ENCODE measurements at regions not wholly inside any gene's neighbourhood (a gene's known extent, or its start where the extent isn't known, plus 50 kb on each side); places are given as distances from the start of the nearest gene placed in this dataset.
"Not testable (repeated sequence)": the region's sequence is repeated elsewhere in the genome, so short reads cannot be mapped to it uniquely, and the experiment has no call there.

DNA sequence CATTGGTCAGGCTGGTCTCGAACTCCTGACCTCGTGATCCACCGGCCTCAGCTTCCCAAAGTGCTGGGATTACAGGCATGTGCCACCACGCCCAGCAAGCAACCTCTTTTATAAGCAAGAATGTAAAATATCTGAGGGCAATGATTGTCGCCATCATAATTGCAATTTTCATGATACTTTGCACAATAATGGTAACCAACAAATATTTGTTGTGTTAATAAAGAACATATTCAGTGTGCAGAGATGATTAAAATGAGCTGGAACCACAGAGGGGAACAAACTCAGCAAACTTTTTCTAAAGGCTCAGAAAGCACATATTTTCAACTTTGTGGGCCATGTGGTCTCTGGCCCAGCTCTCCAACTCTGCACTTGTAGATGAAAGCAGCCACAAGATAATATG is 115.2 kb upstream of the SIX2 start:
- DNase-seq (ENCODE audit: insufficient read length, low spot score) (no peak), FAIRE-seq (no peak)

DNA sequence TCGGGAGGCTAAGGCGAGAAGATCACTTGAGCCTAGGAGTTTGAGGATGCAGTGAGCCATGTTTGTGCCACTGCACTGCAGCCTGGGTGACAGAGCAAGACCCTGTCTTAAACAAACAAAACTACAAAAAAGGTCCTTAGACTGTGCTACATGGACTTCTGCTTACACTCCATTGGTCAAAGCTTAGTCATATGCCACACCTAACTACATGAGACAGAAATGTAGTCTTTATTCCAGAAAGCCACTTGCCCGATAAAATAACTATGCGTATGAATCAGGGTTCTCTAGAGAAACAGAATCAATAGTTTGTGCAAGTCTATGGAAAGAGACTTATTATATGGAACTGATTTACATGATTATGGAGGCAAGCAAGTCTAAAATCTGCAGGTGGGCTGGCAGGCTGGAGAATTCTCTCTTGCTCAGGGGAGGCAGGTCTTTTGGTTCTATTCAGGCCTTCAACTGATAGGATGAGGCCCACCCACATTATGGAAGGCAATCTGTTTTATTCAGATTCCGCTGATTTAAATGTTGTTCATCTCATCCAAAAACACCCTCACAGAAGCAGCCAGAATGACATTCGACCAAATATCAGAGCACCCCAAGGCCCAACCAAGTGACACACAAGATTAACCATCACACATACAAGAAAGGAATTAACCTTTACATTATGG is 114.4 kb upstream of the SIX2 start:
- DNase-seq (ENCODE audit: insufficient read length, low spot score): no peak
- FAIRE-seq: no peak

DNA sequence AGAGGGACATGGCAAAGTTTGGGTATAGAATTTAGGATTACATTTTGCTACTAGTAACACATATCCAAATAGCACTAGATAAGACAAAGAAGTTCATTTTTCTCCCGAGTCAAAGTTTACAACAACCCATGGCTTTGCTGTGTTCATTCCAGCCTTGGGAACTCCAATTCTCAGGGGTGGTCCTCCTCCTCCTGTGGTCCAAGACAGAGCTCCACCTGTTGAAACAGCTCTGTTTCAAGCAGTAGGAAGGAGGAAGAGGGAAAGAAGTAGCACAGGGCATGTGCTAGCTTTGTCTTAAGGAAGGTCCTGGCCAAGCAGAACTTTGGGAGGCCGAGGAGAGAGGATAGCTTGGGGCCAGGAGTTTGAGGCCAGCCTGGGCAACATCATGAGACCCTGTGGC is 113.8 kb upstream of the SIX2 start:
- DNase-seq (ENCODE audit: insufficient read length, low spot score): no peak
- FAIRE-seq: no peak

DNA sequence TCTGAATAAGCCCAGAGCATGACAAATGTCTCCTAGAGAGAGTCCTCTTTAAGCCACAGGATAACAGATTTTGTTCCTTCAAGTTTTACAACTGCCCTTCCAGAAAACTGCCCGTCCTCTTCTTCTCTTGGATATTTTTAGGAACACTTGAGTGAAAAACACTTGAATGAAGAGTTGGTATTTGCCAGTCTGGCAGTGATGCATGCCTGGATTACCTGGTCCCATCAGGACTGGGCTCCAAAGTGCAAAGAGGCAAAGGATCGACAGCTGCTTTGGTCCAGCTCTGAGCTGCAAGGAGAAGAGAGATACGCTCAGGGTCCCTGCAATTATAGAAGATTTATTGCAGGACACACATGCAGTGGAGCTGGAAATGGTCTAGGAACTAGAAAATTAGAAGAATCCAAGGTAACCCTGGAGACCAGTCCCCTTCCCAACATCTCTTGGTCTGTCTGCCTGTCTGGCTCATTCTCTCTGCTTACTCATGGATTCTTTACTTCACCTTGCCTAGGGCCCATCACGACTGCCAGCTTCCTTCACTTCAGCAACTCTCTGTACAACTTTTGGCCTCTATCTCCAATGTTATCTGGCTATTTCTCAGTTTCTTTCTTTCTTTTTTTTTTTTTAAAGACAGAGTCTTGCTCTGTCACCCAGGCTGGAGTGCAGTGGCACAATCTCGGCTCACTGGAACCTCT is 112.1 kb upstream of the SIX2 start:
- no peak for DNase-seq (ENCODE audit: insufficient read length, low spot score)
- FAIRE-seq: no peak

DNA sequence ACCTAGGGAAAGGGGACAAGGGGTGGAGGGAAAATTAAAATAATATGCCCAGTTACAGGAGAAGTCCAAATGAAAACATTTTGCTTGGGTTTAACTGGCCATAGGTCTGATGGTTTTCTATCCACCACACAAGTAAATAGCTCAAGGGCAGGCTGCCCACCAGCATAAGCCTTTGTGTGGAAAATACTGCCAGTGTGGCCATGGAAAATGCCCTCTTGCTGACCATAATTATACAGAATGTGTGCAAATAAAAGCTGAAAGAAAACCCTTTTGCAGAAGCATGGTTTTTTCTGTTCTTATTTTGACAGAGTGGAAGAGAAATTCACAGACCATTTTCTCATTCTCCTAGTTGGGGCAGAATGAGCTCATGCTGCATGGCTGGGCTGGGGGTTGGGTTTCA is 111.3 kb upstream of the SIX2 start:
- no peak for DNase-seq (ENCODE audit: insufficient read length, low spot score)
- no peak for FAIRE-seq

DNA sequence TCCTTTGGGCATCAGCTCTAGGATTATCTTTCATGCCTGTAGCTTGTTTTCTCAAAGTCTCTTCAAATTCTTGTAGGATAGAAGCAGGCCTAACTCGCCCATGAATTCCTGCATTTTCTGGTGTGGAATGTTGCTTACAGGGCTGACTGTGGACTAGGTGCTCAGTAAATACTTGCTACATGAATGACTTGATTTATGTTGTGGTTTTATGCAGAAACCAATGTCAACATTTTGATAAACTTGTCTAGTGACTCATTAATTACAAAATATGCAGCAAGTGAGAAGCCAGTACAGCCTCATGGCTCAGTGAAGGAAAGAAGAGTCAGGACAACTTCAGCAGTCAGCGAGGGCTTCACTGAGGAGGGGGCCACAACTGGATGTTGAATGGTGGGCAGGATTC is 110.6 kb upstream of the SIX2 start:
- FAIRE-seq: peak; percentile 82
- peak; percentile 69 for DNase-seq (ENCODE audit: insufficient read length, low spot score)

DNA sequence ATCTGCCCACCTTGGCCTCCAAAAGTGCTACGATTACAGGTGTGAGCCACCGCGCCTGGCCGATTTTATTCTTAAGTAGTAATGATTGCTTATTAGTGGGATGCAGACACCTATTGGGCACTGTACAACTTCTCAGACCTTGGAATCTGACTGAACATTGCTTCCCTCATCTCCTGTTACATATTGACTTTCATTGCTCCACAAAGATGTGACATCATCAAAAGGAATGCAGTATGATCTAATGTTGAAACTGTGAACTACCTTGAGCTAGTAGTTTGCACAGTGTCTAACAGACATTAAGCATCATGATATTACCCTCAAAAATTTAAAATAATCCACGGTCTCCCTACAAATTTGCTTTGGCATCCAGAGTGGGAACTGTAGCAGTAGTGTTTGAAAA is 109.8 kb upstream of the SIX2 start:
- FAIRE-seq (no peak), DNase-seq (ENCODE audit: insufficient read length, low spot score) (peak; percentile 37)

DNA sequence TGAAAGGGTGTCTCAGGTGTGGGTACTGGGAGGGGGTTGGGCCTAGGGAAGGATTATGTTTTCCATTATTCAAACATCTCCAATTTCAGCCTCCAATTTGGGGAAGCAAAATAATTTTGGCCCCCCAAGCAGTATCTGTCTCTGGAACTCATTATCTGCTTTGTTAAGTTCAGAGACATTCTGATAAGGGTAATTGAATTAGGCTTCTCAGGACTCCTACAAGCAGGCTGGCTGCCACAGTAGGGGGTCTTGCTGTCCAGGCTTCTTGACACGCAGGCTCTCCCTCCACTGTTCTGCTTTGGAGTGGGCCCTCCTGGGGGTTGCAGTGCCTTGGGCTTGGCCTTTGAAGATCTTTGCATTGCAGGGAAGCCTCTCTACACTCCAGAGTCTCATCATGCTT is 108.1 kb upstream of the SIX2 start:
- FAIRE-seq (no peak), DNase-seq (ENCODE audit: insufficient read length, low spot score) (no peak)

DNA sequence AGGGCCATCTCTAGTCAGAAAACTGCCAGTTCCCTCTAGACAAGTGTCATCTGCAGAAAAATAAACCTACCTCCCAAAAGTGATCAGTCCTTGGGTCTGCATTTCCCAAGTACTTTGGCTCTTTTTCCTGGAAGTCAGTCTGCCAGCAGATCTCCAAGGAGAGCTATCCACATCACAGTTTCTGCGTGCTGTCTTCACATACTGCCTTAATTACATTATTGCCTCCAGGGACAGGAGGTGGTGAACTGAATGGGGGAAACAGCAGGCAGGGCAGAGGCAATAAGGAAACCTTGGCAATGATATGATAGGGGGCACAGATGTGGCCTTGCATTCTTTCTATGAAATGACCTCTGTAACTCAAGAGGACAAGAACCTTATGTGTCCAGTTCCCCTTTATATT is 105.9 kb upstream of the SIX2 start:
- FAIRE-seq: no peak
- DNase-seq (ENCODE audit: insufficient read length, low spot score): no peak

DNA sequence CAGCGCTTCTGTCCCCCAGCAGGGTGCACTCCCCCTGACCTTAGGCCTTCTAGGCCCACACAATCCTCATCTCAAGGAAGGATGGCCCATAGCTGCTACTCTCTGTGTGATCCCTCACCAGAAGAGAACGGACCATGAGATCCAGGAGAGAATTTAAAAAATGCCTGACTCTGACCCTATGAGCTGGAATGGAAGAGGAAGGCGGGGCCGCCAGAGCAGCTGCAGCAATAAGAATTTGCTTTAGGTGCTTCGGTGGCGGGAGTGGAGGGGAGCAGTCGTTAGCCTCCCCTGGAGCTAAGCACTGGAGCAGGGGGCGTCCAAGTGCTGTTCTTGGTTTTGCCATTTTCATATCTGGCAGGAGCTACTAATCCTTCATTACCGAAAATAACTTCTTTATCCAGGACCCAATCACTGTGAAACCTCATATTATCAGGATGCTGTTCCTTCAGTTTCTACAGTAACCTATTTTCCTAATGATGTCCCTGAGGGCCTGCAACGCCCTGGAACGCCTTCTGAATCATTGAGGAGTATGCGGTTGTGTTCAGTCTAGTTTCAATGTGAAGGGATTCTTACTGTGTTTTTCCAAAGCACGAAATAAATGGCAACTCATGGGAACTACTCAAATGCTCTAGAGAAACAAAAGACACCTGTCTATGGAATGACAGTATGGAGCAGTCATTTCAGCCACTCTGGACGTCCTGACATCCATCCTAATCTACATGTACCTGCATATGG is 105.1 kb upstream of the SIX2 start:
- DNase-seq (ENCODE audit: insufficient read length, low spot score): no peak
- FAIRE-seq: no peak

DNA sequence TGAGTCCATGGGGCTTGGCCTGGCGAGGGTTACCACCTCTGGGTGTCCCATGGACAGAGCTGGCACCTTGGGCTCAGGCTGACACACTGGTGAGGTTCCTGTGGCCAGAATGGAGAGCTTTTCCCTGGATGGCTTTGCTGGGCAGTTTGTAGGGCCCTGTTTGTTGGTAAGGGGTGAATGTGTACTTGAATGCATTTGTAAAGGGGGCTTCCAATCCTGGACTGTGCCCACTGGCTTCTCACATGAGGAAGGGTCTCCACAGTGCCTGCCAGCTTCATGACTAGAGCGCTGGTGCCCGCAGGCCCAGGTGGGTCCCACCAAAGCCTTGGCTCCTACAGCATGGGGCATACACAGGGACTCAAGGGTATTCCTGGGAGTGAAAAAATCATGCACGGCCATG is 103.5 kb upstream of the SIX2 start:
- FAIRE-seq (no peak), DNase-seq (ENCODE audit: insufficient read length, low spot score) (no peak)

DNA sequence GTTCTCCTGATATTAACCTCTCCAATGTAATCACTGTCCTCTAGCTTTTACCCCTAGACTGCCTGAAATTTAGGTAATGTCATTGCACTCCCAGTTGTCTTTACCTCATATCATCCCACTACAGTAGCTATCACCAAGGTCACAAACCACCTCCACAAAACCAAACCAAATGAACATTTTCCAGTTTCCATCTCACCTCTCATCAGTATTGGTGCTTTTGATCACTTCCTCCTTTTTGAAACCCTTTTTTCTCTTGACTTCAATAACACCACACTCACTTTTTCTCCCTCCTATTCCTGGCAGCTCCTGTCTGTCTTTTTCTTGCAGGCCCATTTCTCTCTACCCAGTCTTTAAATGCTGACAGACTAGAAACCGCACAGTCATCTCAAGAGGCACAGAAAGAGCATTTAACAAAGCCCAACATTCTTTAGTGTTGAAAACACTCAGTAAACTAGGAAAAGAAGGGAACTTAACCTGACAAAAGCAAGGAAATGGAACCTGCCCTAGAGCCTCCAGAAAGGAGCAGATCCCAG is 95.9 kb upstream of the SIX2 start:
- DNase-seq (ENCODE audit: insufficient read length, low spot score): no peak
- FAIRE-seq: no peak

DNA sequence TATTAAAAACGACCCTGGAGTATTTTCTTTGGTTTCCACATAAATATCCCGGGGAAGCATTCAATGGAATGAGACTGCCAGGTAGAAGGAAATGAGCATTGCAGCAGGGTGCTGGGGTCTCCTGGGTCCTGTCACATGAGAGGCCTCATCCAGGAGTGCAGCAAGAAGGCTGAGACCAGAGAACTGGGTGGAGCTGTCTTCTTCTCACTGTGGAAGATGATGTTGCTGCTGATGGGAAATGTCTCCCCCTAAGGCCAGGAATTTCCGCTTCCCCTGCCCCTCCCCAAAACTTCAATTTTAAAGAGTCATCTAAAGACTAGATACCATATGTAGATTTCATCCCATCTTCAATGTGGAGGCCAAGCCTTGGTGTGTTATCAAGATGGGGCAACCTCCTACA is 95.2 kb upstream of the SIX2 start:
- DNase-seq (ENCODE audit: insufficient read length, low spot score) (no peak), FAIRE-seq (peak; percentile 13)

DNA sequence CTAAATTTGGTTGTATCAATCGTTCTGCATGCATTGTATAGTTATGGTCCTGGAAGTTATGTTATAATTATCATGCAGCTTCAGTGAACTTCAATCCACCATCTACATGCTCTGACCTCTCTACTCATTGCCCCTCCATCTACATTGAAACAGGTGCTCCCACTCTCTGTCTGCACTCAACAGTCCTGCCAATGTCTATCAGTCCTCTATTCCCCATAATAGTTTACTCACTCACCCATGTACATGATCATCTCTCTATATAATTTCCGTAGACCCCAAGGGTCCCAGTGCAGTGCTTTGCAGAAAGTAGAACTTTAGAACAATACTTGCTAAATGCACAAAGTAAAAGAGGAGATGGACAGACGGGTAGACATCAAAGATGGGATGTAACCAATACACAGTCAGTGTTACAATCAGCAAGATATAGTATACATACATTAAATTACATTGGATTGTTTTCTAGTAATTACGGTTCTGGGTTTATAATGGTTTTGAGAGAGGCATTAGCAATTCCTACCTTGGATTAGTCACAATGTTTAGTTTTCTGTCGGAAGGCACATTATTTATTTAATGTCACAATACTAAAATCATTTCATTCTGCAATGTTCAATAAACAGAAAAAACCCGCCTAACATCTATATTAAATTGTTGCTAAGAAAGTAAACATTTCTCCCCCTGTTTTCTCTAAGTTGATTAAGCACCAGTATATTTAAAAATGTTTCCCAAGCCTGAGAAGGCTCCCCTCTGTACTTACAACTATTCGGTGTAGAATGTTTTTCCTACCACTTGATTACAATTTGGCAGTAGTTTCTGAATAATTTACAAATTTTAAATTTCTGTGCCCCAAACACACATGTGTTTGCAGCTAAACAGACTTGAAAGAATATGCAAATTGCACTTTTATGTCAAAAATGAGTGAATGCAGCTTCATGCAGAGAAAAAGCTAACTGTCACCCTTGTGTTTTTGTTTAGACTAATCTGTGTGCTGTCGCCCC is 94.4 kb upstream of the SIX2 start:
- DNase-seq (ENCODE audit: insufficient read length, low spot score) (no peak), FAIRE-seq (no peak)

DNA sequence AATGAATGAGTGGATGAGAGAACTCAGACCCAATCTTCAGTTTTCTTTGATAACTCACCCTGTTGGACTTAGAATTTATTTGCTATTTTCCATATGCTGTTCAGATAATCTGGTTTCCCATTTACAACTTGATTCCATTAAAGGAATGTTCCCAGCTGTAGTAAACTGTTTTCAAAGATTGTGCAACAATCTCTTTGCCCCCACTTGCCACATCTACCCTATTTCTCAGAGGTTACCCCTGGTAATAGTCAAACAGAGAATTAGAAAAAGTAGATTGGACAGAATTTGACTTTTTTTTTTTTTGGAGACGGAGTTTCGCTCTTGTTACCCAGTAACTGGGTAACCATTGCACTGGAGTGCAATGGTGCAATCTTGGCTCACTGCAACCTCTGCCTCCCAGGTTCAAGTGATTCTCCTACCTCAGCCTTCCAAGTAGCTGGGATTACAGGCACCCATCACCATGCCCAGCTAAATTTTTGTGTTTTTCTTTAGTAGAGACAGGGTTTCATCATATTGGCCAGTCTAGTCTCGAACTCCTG is 93.4 kb upstream of the SIX2 start:
- no peak for FAIRE-seq

DNA sequence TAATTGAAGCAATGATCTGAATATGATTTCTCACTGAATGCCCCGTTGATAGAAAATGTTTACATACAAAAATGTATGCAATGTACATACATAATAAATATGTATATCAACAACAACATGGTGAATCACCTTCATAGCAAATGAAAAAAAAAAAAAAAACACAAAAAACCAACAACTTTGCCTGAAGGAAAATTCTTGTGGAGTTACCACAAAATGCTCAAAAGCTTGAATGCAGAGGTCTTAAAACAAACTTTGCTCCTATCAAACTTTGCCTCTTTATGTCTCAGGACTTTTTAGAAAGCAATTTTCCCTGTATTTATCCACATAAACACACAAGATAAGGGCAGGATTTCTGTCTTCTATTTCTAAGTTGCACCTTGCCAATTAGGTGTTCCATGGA is 92.9 kb upstream of the SIX2 start:
- FAIRE-seq: no peak

More for the DNA sequence above, 93.4 kb upstream of the SIX2 start:
- DNase-seq (ENCODE audit: insufficient read length, low spot score): no peak

DNA sequence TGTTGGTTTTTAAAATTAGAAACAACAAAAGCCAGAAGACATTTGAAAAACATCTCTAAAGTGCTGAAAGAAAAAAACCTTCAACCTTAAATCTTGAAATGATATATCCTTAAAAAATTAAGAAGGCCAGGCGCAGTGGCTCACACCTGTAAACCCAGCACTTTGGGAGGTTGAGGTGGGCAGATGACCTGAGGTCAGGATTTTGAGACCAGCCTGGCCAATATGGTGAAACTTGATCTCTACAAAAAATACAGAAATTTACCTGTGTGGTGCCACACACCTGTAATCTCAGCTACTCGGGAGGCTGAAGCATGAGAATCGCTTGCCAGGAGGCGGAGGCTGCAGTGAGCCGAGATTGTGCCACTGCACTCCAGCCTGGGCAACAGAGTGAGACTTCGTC is 87.7 kb upstream of the SIX2 start:
- no peak for DNase-seq (ENCODE audit: insufficient read length, low spot score)
- FAIRE-seq: no peak

More for the DNA sequence above, 92.9 kb upstream of the SIX2 start:
- no peak for DNase-seq (ENCODE audit: insufficient read length, low spot score)

DNA sequence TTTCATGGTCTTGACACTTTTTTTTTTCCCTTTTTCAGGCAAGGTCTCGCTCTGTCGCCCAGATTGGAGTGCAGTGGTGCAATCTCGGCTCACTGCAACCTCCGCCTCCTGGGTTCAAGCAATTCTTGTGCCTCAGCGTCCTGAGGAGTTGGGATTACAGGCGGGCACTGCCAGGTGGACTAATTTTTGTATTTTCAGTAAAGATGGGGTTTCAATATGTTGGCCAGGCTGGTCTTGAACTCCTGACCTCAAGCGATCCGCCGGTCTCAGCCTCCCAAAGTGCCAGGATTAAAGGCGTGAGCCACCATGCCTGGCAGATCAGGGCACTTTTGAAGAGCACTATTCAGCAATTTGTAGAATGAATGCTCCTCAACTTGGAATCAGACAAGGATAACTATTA is 86.8 kb upstream of the SIX2 start:
- DNase-seq (ENCODE audit: insufficient read length, low spot score); FAIRE-seq: not testable (repeated sequence)

DNA sequence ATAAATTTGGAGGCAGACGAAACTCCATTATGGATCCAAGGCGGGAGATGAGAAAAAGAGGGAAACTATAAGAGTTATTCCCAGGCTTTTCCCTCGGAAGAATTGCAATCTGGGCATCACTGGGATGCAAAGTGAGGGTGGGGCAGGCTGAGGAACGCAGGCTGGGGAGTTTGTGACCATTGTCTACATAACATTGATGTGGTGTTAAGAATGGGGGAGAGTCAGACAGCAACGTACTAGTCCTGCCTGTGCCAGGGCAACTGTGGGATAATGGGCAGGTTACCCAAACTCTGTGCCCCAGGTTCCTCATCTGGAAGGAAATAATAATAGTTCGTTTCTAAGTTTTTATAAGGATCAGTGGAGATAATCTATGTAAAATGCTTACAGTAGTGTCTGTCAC is 84.4 kb upstream of the SIX2 start:
- FAIRE-seq: no peak
- no peak for DNase-seq (ENCODE audit: insufficient read length, low spot score)

DNA sequence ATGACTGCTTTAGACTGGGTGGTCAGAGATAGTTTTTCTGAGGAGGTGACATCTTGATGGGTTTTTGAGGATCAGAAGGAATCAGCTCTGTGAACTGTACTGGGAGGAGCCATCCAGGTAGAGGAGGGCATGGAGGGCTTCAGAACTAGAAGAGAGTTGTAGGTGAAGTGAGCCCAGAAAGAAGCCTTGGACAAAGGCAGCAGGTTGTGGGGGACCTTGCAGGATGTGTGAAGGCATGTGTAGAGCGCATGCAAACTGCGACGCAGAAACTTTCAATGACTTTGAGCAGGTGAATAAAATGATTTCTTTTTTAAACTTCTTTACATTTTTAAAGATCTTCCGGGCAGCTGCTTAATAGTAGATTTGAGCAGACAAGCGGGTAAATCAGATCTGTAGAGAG is 83.9 kb upstream of the SIX2 start:
- FAIRE-seq: no peak
- no peak for DNase-seq (ENCODE audit: insufficient read length, low spot score)

All from HTR-8/SVneo (cell line).